NCI-H1417 treated with DMSO at 0.1 percent for 48 hours (cell line): ENCODE measurements at regions not wholly inside any gene's neighbourhood (a gene's known extent, or its start where the extent isn't known, plus 50 kb on each side); places are given as distances from the start of the nearest gene placed in this dataset.

Experiments
- DNase-seq: peaks from one replicate; lab custom pipeline; 2025; lab: John Stamatoyannopoulos, UW

- no peak for DNase-seq
These were observed 189.7 kb upstream of the GDNF start for GRCh38 chr5:38029397-38030065.

DNA sequence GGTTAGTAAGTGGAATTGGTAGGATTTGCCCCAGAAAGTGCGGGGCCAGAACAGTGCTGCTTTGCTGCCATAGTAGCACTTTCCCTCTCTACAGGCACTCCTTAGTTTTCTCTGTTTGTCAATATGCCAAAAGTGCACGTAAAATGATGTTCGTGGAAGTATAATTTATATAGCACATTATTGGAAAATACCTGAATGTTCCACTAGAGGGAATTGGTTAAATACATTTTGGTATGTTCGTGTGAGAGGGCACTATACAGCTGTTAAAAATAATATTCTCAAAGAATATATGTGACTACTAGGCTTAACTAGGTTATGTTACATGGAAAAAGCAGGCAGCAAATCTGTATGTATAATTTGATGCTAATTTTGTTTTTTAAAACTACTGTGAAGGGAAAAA, 184.0 kb upstream of the GDNF start:
- DNase-seq: no peak

GRCh38 chr5:38023371-38023770, 183.5 kb upstream of the GDNF start:
- no peak for DNase-seq

GRCh38 chr5:38022631-38023030, 182.8 kb upstream of the GDNF start:
- DNase-seq: no peak

DNA sequence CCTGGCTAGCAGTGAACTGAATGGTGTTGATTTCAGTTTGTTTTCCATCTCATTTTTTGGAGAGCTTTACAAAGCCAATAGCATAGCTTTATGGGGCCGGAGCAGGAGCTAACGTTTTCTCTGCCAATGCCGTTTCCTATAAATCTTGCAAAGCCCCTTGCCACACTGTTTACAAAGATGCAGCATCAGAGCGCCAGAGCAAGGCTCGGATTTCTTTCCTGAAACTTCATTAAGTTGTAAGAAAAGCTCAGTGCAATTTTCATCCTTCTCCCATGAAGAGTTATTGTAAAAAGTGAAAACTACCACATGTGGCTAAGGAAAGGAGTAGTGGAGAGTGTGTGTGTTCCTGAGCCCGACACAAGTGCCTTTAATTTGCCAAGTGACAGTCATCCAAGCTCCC, 178.2 kb upstream of the GDNF start:
- DNase-seq: no peak

GRCh38 chr5:38013107-38013506, 173.3 kb upstream of the GDNF start:
- no peak for DNase-seq

DNA sequence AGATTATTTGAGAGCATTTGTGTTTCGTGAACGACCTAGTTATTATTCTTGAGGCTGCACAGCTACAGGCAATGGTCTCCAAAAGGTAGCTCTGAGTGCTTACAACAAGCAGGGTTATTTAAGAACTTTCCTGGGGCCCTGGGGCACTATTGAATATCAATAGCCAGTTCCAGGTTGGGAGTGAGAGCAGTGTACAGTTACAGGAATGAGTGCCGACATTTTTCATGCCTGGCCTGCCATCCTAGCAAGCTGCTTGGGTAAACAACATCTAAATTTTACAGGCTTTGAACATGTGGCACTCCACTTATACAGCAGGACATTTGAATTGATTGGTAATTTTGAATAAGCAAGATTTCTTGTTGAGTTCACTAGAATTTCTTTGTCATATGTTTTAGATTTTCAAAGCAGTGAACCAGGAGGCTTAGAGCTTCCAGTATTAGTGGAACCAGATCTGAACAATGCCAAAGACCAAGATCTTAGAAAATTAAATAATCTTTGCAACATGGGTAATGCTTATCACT, 171.9 kb upstream of the GDNF start:
- no peak for DNase-seq

DNA sequence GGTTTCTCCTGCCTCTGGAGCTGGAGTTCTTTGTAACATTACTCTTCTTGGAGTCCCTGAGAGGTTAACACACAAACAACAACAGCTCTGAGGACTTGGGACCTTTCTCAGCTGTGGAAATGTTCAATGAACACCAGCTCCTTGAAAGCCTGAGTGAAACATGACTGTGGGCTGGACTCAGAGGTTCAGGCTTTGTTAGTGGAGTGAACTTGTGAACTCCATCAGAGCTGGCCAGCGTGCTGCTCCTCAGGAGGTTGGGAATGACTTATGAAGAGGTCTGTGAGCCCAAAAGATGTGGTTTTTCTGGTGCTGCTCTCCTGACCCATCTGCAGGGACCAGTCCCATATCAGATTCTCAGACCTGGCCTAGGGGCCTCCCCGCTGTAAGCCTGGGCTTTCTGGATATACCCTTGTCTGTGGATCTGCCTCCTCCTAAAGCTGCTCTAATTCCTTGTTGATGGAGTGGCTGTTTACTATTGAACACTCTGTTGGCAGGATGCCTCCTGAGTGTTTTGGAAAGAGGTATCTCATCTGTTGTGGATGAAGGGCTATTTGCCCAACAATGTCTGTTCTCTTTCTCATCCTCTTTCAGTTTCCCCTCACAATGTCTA, 170.0 kb upstream of the GDNF start:
- no peak for DNase-seq

GRCh38 chr5:38008198-38008597, 168.4 kb upstream of the GDNF start:
- DNase-seq: peak; percentile 42

DNA sequence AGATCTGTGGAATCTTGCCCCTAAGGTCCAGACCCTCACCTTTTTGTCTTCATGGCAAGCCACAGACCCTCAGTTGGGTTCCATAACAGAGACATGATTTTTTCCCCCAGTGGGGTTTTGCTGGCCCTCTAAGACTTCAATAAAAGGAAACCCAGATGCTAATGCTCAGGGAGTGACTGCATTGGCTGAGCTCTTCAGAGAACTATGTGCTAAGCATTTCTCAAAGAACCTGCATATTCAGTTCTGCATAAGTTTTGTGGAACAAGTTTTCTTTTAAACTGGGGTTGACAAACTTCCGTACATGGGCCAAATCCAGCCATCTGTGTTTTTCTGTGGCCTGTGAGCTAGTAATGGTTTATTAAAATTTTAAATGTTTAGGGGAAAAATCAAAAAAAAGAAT, 159.8 kb upstream of the GDNF start:
- DNase-seq: no peak

DNA sequence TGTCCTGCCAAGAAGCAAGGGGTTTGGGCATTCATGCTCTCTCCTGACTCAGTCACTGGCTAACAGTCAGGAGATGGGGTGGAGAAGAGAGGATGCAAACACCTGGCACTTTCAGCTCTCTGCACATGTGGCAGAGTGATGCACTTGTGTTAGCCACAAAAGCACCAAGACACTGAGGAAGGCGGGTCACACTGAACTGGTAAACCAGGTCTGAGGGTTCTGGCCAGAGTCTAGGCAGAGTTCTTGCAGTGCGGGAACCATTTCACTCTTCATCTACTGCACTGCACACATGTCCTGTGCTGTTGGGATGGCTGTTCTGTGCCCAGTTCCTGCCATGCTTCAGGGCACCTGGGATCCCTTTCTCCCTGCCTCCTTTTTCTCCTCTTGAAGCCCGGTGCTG, 157.1 kb upstream of the GDNF start:
- no peak for DNase-seq

DNA sequence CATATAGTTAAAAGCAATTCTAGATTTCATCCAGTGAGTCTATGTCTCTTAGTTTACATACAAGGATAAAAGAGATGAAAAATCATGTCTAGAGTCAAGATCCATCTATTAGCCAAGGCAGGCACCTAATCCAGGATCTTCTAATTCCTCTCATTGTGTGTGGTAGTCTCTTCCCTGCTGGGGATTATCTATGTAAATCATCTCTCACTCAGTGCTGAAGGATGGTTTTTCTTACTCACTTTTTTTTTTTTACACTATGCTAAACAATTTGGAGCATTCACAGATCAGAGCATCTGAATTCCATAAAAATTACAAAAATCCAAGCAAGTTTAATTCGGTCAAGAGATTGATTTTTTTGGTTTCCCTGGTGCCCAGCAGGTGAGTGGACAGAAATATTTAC, 154.9 kb upstream of the GDNF start:
- DNase-seq: no peak

- no peak for DNase-seq
These were observed 151.8 kb upstream of the GDNF start for GRCh38 chr5:37991301-37992299.

GRCh38 chr5:37989884-37990283, 150.0 kb upstream of the GDNF start:
- DNase-seq: no peak

DNA sequence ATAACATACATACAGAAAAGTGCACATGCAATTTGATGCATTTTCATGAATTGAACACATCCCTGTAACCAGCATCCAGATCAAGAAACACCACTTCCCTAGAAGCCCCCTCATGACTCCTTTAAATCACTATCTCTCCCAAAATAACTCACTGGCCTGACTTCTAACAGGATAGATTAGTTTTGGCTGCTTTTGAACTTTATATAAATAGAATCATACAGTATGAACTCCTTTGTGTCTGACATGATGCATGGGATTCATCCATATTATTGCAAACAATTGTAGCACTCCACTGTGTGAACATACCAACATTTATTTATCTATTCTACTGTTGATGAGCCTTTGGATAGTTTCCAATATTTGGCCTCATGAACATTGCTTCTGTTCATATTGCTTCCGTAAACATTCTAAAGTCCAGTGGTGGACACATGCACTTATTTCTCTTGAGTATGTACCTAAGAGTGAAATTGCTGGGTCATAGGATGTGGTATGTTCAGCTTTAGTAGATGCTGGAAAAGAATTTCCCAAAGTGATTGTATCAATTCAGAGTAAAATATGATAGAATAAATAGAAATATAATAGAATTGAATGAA, 148.7 kb upstream of the GDNF start:
- no peak for DNase-seq

DNA sequence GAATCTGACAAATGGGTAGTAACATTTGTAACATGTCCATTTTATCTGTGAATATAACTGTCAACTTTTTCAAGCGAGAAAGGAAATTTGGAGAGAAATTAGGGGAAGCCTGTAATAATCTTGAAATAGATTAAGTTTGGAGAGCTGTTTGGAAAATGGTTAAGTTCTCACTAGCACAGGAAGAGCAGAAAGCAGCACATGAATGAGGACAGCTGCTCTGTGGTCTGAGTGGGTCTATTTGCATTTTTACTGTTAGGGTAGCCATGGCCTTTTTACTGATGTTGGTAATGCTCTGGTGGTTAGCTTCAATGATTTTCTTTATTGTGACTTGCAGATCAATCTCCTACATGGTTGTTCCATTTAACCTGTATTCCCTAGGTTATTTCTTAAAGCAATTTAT, 144.5 kb upstream of the GDNF start:
- DNase-seq: no peak

- DNase-seq: no peak
These were observed 143.6 kb upstream of the GDNF start for GRCh38 chr5:37983463-37983862.

DNA sequence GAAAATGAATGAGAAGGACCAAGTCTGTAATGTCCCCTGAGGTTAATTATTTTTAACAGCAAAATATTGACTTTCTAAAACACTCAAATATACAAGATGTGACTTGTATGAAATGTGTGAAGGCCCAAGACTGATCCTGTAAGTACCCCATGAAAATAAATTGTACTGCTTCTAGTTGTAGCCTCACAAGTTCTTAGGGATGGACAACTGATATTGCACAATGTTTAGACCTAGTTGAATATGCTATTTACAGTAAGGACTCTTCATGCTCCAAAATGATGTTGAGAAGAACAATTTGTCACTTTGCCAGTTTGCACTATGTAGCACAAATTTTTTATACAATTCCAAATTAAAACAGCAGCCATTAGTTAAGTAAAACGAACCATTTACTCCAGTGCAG, 139.7 kb upstream of the GDNF start:
- no peak for DNase-seq

- DNase-seq: no peak
These were observed 135.7 kb upstream of the GDNF start for GRCh38 chr5:37975531-37975930.

GRCh38 chr5:37971483-37972024, 131.7 kb upstream of the GDNF start:
- DNase-seq: no peak

GRCh38 chr5:37966871-37967270, 127.0 kb upstream of the GDNF start:
- DNase-seq: no peak

DNA sequence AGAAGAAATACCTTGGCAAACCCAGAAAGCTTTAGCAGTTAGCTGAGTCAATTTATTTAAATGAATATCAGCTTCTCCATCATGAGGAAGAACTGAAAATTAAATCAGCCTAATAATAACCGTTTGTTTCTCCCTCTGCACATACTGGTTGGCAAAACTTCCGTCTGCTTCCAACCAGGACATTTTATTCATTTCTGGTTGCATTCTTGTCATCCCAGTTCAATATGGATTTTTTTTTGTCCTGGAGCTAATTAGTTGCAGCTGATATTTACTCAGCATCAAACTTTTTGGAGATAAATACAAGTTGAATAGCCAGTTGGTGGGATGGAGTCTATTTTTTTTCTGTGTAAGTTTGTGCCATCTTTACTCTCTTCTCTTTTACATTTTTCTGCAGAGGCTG, 126.5 kb upstream of the GDNF start:
- DNase-seq: no peak
